Panc1 (cell line): ENCODE measurements at regions not wholly inside any gene's neighbourhood (a gene's known extent, or its start where the extent isn't known, plus 50 kb on each side); places are given as distances from the start of the nearest gene placed in this dataset.

Source experiments
- ATAC-seq: fragments of 200-7000 bp; cut with Tn5 transposase; 2 replicates; pipeline ENCODE4 v1.9.1; 2020; ENCODE audit warnings: mild to moderate bottlenecking, moderate library complexity
- BruUV-seq: library from RNA; stranded (reverse); fragments of 400-500 nt; replicated peaks from 2 replicates; lab custom pipeline; 2021; lab: Mats Ljungman, UMichigan
- CTCF ChIA-PET: fragments of 300-600 bp; sonication (Branson Sonifier 250); formaldehyde crosslinking; loops from one replicate; lab custom pipeline; 2022; ENCODE audit warnings: antibody characterized with exemption; lab: Charles Lee
- POLR2A ChIA-PET: fragments of 300-600 bp; sonication (Branson Sonifier 250); formaldehyde crosslinking; loops from one replicate; lab custom pipeline; 2022; ENCODE audit warnings: antibody characterized with exemption; lab: Charles Lee
- DNase-seq: peaks from one replicate; pipeline ENCODE4 v3.0.0-alpha.2; 2010; ENCODE audit warnings: low read depth, low spot score
- H3K27ac ChIP-seq: 2 replicates; pipeline ENCODE4 v1.5.1; 2011; ENCODE audit warnings: mild to moderate bottlenecking, low read length, inconsistent platforms
- H3K27me3 ChIP-seq: fragments of 200-500 bp; sonication (Bioruptor generic); 2 replicates; pipeline ENCODE4 v1.6.0; 2014; ENCODE audit warnings: low read length, inconsistent platforms; ENCODE audit not compliant: control insufficient read depth, insufficient read depth
- H3K36me3 ChIP-seq: fragments of 200-500 bp; sonication (Bioruptor generic); 2 replicates; pipeline ENCODE4 v1.5.1; 2014; ENCODE audit warnings: inconsistent platforms, mild to moderate bottlenecking, low read length, moderate library complexity; ENCODE audit not compliant: control insufficient read depth, insufficient read depth
- H3K4me1 ChIP-seq: 2 replicates; pipeline ENCODE4 v1.5.1; 2011; ENCODE audit warnings: inconsistent platforms, mild to moderate bottlenecking, low read length, moderate library complexity; ENCODE audit not compliant: control insufficient read depth, insufficient read depth
- H3K4me3 ChIP-seq, 2 experiments: 2 replicates each; pipeline ENCODE4 v1.5.1; 2011 to 2012; ENCODE audit warnings: low read depth in 2 of 2, low read length in 2 of 2, mild to moderate bottlenecking in 2 of 2, inconsistent platforms in 1 of 2, moderate library complexity in 1 of 2
- H3K9me3 ChIP-seq: fragments of 200-500 bp; sonication (Bioruptor generic); 2 replicates; pipeline ENCODE4 v1.5.1; 2014; ENCODE audit warnings: low read depth, mild to moderate bottlenecking, inconsistent platforms, low read length, moderate library complexity; ENCODE audit not compliant: control insufficient read depth, insufficient read depth
- POLR2AphosphoS5 ChIP-seq: IDR thresholded peaks from 2 replicates; pipeline ENCODE4 v1.6.1; 2012; ENCODE audit warnings: mild to moderate bottlenecking, low read depth, low read length, moderate library complexity
- REST ChIP-seq, 2 experiments: IDR thresholded peaks; 2 replicates each; pipeline ENCODE4 v1.6.1; 2011 to 2012; ENCODE audit warnings: low read depth in 2 of 2, control low read depth in 1 of 2, low read length in 1 of 2, mild to moderate bottlenecking in 1 of 2, moderate library complexity in 1 of 2; ENCODE audit not compliant: insufficient read depth in 1 of 2
- SIN3A ChIP-seq: IDR thresholded peaks from 2 replicates; pipeline ENCODE4 v1.6.1; 2012; ENCODE audit warnings: low read depth, mild to moderate bottlenecking, low read length, moderate library complexity, borderline replicate concordance; ENCODE audit not compliant: insufficient read depth
- TCF7L2 ChIP-seq: IDR thresholded peaks from 2 replicates; pipeline ENCODE4 v1.6.1; 2011; ENCODE audit warnings: mild to moderate bottlenecking, low read depth, low read length, inconsistent platforms
- in situ Hi-C: cut with HindIII; loops from 2 replicates; pipeline ENCODE4 v1.10.0; 2016; ENCODE audit warnings: low sequenced_read_pairs, low pct_unique_long_range_greater_than_20kb
- intact Hi-C: fragments of 100-400 bp; cut with micrococcal nuclease; formaldehyde crosslinking; loops from one replicate; pipeline ENCODE4 v1.10.0; 2022; ENCODE audit not compliant: unreplicated experiment
- TF ChIP-seq, protein P1 (sequence below): fragments of 450-650 bp; IDR thresholded peaks from 2 replicates; pipeline ENCODE4 v1.5.1; 2017; ENCODE audit warnings: mild to moderate bottlenecking

DNA sequence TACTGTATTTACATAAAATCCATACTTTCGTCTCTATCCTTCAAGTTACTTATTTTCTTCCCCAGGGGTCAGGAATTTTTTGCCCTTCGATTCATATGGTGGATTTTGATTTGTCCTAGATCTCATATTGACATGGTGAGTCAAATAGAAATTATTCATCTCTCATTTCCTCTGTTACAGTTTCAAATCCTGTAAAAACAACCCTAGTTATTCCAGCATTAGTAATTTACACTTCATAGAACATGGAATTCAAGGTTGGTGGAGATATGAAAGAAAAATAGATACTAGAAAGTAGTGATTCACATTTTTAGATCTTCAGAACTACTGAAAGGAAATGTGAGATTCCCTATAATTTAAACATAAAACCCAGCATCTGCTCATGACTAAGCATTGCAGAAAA lies 1331.0 kb upstream of the CDH9 start:
- Histone ChIP-seq H3K4me3 (no peak overlapping the region), H3K27ac (no peak overlapping the region), H3K36me3 (no peaks in the 10 kb centered on the region; the same call in 1 of the 2 replicates), H3K9me3 (no peaks in the 10 kb centered on the region), H3K27me3 (no peaks in the 10 kb centered on the region), H3K4me1 (no peaks in the 10 kb centered on the region)
- CTCF ChIA-PET = no interaction called here
- no peak for DNase-seq
- TF ChIP-seq POLR2AphosphoS5 (no peak), SIN3A (no peak), REST (IDR thresholded peaks at IDR 0.05; ENCODE audit: insufficient read depth in 1 of 2, low read depth in 2 of 2, low read length in 1 of 2) (no peak), TCF7L2 (no peak)
- TF ChIP-seq, protein P1, sequence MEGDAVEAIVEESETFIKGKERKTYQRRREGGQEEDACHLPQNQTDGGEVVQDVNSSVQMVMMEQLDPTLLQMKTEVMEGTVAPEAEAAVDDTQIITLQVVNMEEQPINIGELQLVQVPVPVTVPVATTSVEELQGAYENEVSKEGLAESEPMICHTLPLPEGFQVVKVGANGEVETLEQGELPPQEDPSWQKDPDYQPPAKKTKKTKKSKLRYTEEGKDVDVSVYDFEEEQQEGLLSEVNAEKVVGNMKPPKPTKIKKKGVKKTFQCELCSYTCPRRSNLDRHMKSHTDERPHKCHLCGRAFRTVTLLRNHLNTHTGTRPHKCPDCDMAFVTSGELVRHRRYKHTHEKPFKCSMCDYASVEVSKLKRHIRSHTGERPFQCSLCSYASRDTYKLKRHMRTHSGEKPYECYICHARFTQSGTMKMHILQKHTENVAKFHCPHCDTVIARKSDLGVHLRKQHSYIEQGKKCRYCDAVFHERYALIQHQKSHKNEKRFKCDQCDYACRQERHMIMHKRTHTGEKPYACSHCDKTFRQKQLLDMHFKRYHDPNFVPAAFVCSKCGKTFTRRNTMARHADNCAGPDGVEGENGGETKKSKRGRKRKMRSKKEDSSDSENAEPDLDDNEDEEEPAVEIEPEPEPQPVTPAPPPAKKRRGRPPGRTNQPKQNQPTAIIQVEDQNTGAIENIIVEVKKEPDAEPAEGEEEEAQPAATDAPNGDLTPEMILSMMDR = no peak
- POLR2A ChIA-PET = no interaction called here
- no peak for ATAC-seq
- intact Hi-C loops = no loop called here
- in situ Hi-C loops = no loop called here
- BruUV-seq = no TSS peak

DNA sequence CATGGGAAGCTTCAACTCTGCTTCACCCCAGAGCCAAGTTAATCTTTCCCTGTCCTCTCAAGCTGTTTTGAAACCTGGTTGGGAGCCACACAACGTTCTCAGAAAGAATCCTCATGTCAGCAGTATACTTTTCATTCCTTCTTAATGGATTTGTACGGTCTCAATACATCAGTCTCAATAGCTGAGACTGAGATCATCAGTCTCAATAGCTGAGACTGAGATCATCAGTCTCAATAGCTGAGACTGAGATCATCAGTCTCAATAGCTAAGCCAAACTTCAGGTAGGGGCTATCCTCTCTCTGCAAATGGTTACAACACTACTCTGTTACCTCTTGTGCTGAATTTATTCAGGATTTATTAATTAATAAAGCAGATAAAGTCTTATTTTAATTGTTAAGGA lies 1317.4 kb upstream of the CDH9 start:
- POLR2A ChIA-PET = no interaction called here
- Histone ChIP-seq H3K27me3 (no peaks in the 10 kb centered on the region), H3K27ac (no peak overlapping the region), H3K4me1 (no peaks in the 10 kb centered on the region), H3K9me3 (peaks cover 5% of the 10 kb centered on the region; the same call in 1 of the 2 replicates), H3K4me3 (no peak overlapping the region), H3K36me3 (no peaks in the 10 kb centered on the region)
- no peak for TF ChIP-seq SIN3A
- no peak for TF ChIP-seq TCF7L2
- intact Hi-C loops = no loop called here
- CTCF ChIA-PET = no interaction called here
- BruUV-seq = no TSS peak
- DNase-seq = no peak
- in situ Hi-C loops = no loop called here
- ATAC-seq = no peak

GRCh38 chr5:28346696-28347095 lies 1308.3 kb upstream of the CDH9 start:
- TF ChIP-seq REST (IDR thresholded peaks at IDR 0.05; ENCODE audit: insufficient read depth in 1 of 2, low read depth in 2 of 2, low read length in 1 of 2) (no peak), POLR2AphosphoS5 (no peak), TCF7L2 (no peak)
- DNase-seq (no peak), ATAC-seq (no peak)
- CTCF ChIA-PET = no interaction called here
- Histone ChIP-seq H3K4me1 (no peaks in the 10 kb centered on the region), H3K36me3 (no peaks in the 10 kb centered on the region), H3K27me3 (no peaks in the 10 kb centered on the region), H3K27ac (no peak overlapping the region), H3K4me3 (no peak overlapping the region), H3K9me3 (peaks cover 5% of the 10 kb centered on the region; the same call in 1 of the 2 replicates)
- in situ Hi-C loops = no loop called here
- POLR2A ChIA-PET = no interaction called here
- intact Hi-C loops = loop anchor here (5.0 kb wide), 1 partner anchor 421 kb away; no protein-coding TSS in a partner anchor
- BruUV-seq = no TSS peak
